Adipose tissue (tissue), 3 donors: ENCODE measurements at regions not wholly inside any gene's neighbourhood (a gene's known extent, or its start where the extent isn't known, plus 50 kb on each side); places are given as distances from the start of the nearest gene placed in this dataset.

Experiments
- H3K27ac ChIP-seq: one replicate; pipeline ENCODE4 v1.5.1; 2013; ENCODE audit warnings: low read depth, low read length
- WGBS, 3 donors: extraction: QIAGEN DNeasy Blood & Tissue Kit; methylation state at CpG; one replicate each; pipeline ENCODE4 v1.1.7; 2013; 5-methylcytosine and 5-hydroxymethylcytosine counted together
- donor health status: healthy with polysubstance abuse.
- donor health status: Bipolar disorder and iron deficiency.
- donor health status: healthy.

GRCh38 chr3:16079519-16079918 lies 95.0 kb upstream of the GALNT15 start:
- 78 to 88% (median 88%) methylated on average over 2 of the region's 2 CpGs for WGBS, 3 donors
- no peak overlapping the region for H3K27ac ChIP-seq

GRCh38 chr3:16081661-16082060 lies 92.8 kb upstream of the GALNT15 start:
- no peak overlapping the region for H3K27ac ChIP-seq
- WGBS, 3 donors = 70 to 94% (median 93%) methylated on average over 3 of the region's 3 CpGs

GRCh38 chr3:16084887-16085286 lies 89.6 kb upstream of the GALNT15 start:
- WGBS, 3 donors = 40 to 71% (median 42%) methylated on average over 4 of the region's 4 CpGs
- no peak overlapping the region for H3K27ac ChIP-seq

- WGBS, 3 donors = 25 to 46% (median 31%) methylated on average over 4 of the region's 4 CpGs
- H3K27ac ChIP-seq = no peak overlapping the region
These were observed 89.1 kb upstream of the GALNT15 start for GRCh38 chr3:16085410-16085809.

GRCh38 chr3:16085884-16086608 lies 88.4 kb upstream of the GALNT15 start:
- 53 to 76% (median 63%) methylated on average over 13 of the region's 13 CpGs for WGBS, 3 donors
- no peak overlapping the region for H3K27ac ChIP-seq

GRCh38 chr3:16086690-16087089 lies 87.8 kb upstream of the GALNT15 start:
- WGBS, 3 donors = 38 to 71% (median 52%) methylated on average over 1 of the region's 1 CpG
- no peak overlapping the region for H3K27ac ChIP-seq

- H3K27ac ChIP-seq = no peak overlapping the region
These were observed 86.0 kb upstream of the GALNT15 start for GRCh38 chr3:16088496-16088895.

GRCh38 chr3:16089521-16089920 lies 85.0 kb upstream of the GALNT15 start:
- H3K27ac ChIP-seq = no peak overlapping the region
- WGBS, 3 donors = 90 to 97% (median 92%) methylated on average over 1 of the region's 1 CpG

More at GRCh38 chr3:16088496-16088895, 86.0 kb upstream of the GALNT15 start:
- WGBS, 3 donors = 53 to 87% (median 57%) methylated on average over 1 of the region's 1 CpG

GRCh38 chr3:16090024-16090423 lies 84.5 kb upstream of the GALNT15 start:
- WGBS, 3 donors = 29 to 63% (median 44%) methylated on average over 1 of the region's 1 CpG
- no peak overlapping the region for H3K27ac ChIP-seq

- H3K27ac ChIP-seq = no peak overlapping the region
These were observed 83.8 kb upstream of the GALNT15 start for GRCh38 chr3:16090706-16091105.

GRCh38 chr3:16092923-16093322 lies 81.6 kb upstream of the GALNT15 start:
- 90 to 94% (median 90%) methylated on average over 5 of the region's 5 CpGs for WGBS, 3 donors
- H3K27ac ChIP-seq = no peak overlapping the region

GRCh38 chr3:16101295-16102186 lies 72.9 kb upstream of the GALNT15 start:
- H3K27ac ChIP-seq = no peak overlapping the region
- WGBS, 3 donors = 80 to 88% (median 86%) methylated on average over 14 of the region's 14 CpGs

GRCh38 chr3:16102187-16102561 lies 72.3 kb upstream of the GALNT15 start:
- 85 to 91% (median 88%) methylated on average over 2 of the region's 2 CpGs for WGBS, 3 donors
- H3K27ac ChIP-seq = no peak overlapping the region

GRCh38 chr3:16102905-16103364 lies 71.5 kb upstream of the GALNT15 start:
- H3K27ac ChIP-seq = no peak overlapping the region

- 55 to 88% (median 67%) methylated on average over 3 of the region's 3 CpGs for WGBS, 3 donors
- no peak overlapping the region for H3K27ac ChIP-seq
These were observed 71.0 kb upstream of the GALNT15 start for GRCh38 chr3:16103472-16103871.

GRCh38 chr3:16104156-16104555 lies 70.3 kb upstream of the GALNT15 start:
- 79 to 87% (median 84%) methylated on average over 2 of the region's 2 CpGs for WGBS, 3 donors
- no peak overlapping the region for H3K27ac ChIP-seq

GRCh38 chr3:16106050-16106449 lies 68.4 kb upstream of the GALNT15 start:
- no peak overlapping the region for H3K27ac ChIP-seq
- 74 to 94% (median 91%) methylated on average over 1 of the region's 1 CpG for WGBS, 3 donors

- 68 to 79% (median 79%) methylated on average over 2 of the region's 2 CpGs for WGBS, 3 donors
- H3K27ac ChIP-seq = no peak overlapping the region
These were observed 66.1 kb upstream of the GALNT15 start for GRCh38 chr3:16108424-16108823.

GRCh38 chr3:16109929-16110328 lies 64.6 kb upstream of the GALNT15 start:
- 62 to 82% (median 78%) methylated on average over 3 of the region's 3 CpGs for WGBS, 3 donors
- H3K27ac ChIP-seq = no peak overlapping the region
